ENCODE measurements at regions not wholly inside any gene's neighbourhood (a gene's known extent, or its start where the extent isn't known, plus 50 kb on each side); places are given as distances from the start of the nearest gene placed in this dataset.

GRCh38 chr7:17608114-17608833 is 309.8 kb downstream of the AHR start:
- no peaks in the 10 kb centered on the region for H3K9me3 ChIP-seq (ENCODE audit: control insufficient read depth in 1 of 2, insufficient read depth in 1 of 2, low read depth in 1 of 2, low read length in 2 of 2)
- ATAC-seq: no peak
- no peaks in the 10 kb centered on the region for H4K20me1 ChIP-seq (ENCODE audit: insufficient read depth)
- H3K4me1 ChIP-seq (ENCODE audit: control insufficient read depth in 1 of 2, insufficient read depth in 2 of 2, low read length in 2 of 2): no peaks in the 10 kb centered on the region
- no peaks in the 10 kb centered on the region for H3K27me3 ChIP-seq (ENCODE audit: insufficient read depth, low read length)
- no peak overlapping the region for H3K27ac ChIP-seq (ENCODE audit: low read depth, low read length)
- DNase-seq (ENCODE audit: low read depth, low spot score): no peak
- no peaks in the 10 kb centered on the region for H3K79me2 ChIP-seq (ENCODE audit: insufficient read depth, low read length)
- H3K4me2 ChIP-seq (ENCODE audit: low read length): no peak overlapping the region
- ChIA-PET POLR2A (no interaction called here), RAD21 (ENCODE audit: low non-redundant PET in 1 of 2, low total read pairs in 2 of 2, uncharacterized antibody in 2 of 2, unreplicated experiment in 2 of 2) (no interaction called here), CTCF (no interaction called here)
- TF ChIP-seq ZNF274 (IDR thresholded peaks at IDR 0.05; ENCODE audit: low read depth, low read length) (no peak), SRF (IDR thresholded peaks at IDR 0.05; ENCODE audit: low read depth) (no peak), YY1 (IDR thresholded peaks at IDR 0.05; ENCODE audit: extremely low read depth, insufficient replicate concordance, low read depth, low read length) (no peak), CEBPB (IDR thresholded peaks at IDR 0.05; ENCODE audit: low read depth) (no peak), ZFX (IDR thresholded peaks at IDR 0.05) (no peak), EGR1 (IDR thresholded peaks at IDR 0.05; ENCODE audit: low read depth) (no peak), REST (IDR thresholded peaks at IDR 0.05; ENCODE audit: low read depth) (no peak), JUND (IDR thresholded peaks at IDR 0.05) (no peak), SIN3A (IDR thresholded peaks at IDR 0.05; ENCODE audit: low read depth) (no peak), POLR2A (IDR thresholded peaks at IDR 0.05; ENCODE audit: borderline replicate concordance, extremely low read depth, insufficient read depth, insufficient read length) (no peak), MAX (IDR thresholded peaks at IDR 0.05) (no peak), TCF7L2 (IDR thresholded peaks at IDR 0.05; ENCODE audit: borderline replicate concordance, extremely low read depth, insufficient read depth, insufficient read length) (no peak), CTCF (IDR thresholded peaks at IDR 0.05 in 2 of 3, conservative IDR thresholded peaks at IDR 0.05 in 1 of 3; ENCODE audit: borderline replicate concordance in 1 of 3, insufficient read depth in 1 of 3, low read depth in 2 of 3, low read length in 2 of 3) (no peak), EZH2 (IDR thresholded peaks at IDR 0.05) (no peak), ATF3 (IDR thresholded peaks at IDR 0.05) (no peak), CBX3 (IDR thresholded peaks at IDR 0.05; ENCODE audit: low read depth) (no peak), RAD21 (IDR thresholded peaks at IDR 0.05; ENCODE audit: low read depth) (no peak), POLR2AphosphoS5 (IDR thresholded peaks at IDR 0.05; ENCODE audit: low read depth, low read length) (no peak), ZBTB33 (IDR thresholded peaks at IDR 0.05; ENCODE audit: extremely low read depth, insufficient replicate concordance, low read length) (no peak), ELF1 (IDR thresholded peaks at IDR 0.05; ENCODE audit: borderline replicate concordance, low read depth) (no peak)
- no peak overlapping the region for H3K4me3 ChIP-seq (replicated peaks in 1 of 2; ENCODE audit: low read depth in 1 of 2, low read length in 2 of 2)
- no peaks in the 10 kb centered on the region for H3K36me3 ChIP-seq (ENCODE audit: control insufficient read depth in 1 of 2, insufficient read depth in 2 of 2, low read length in 2 of 2)
- intact Hi-C loops (cut with micrococcal nuclease): no loop called here
- H3K9me2 ChIP-seq (ENCODE audit: insufficient read depth): no peaks in the 10 kb centered on the region
- no TSS peak for BruUV-seq (replicated peaks)
- H3K9ac ChIP-seq (ENCODE audit: low read length): no peak overlapping the region
- H2AFZ ChIP-seq (ENCODE audit: low read depth, low read length, poor library complexity, severe bottlenecking): no peak overlapping the region
